GM12878 (cell line): ENCODE measurements at regions not wholly inside any gene's neighbourhood (a gene's known extent, or its start where the extent isn't known, plus 50 kb on each side); places are given as distances from the start of the nearest gene placed in this dataset.

Experiments
- ATF7 ChIP-seq: fragments of 450-650 bp; IDR thresholded peaks from 2 replicates; pipeline ENCODE4 v1.6.1; 2016; ENCODE audit warnings: low read depth, mild to moderate bottlenecking
- ELK1 ChIP-seq: IDR thresholded peaks from 2 replicates; pipeline ENCODE4 v1.6.1; 2012; ENCODE audit warnings: low read depth, low read length, improper control_type of control experiment
- HDAC6 ChIP-seq: fragments of 200-600 bp; sonication (generic); IDR thresholded peaks from one replicate; pipeline ENCODE4 v1.8.0; 2017; ENCODE audit warnings: antibody characterized with exemption; ENCODE audit not compliant: unreplicated experiment
- IKZF2 ChIP-seq, 2 experiments: fragments of 450-650 bp; IDR thresholded peaks; 2 replicates each; pipeline ENCODE4 v1.6.1; 2017; ENCODE audit warnings: mild to moderate bottlenecking in 2 of 2, moderate library complexity in 2 of 2
- MXI1 ChIP-seq: fragments of 150-350 bp; IDR thresholded peaks from 2 replicates; pipeline ENCODE4 v1.6.1; 2011; ENCODE audit warnings: low read depth, mild to moderate bottlenecking, inconsistent platforms, low read length, improper control_type of control experiment
- MYC ChIP-seq: IDR thresholded peaks from 2 replicates; pipeline ENCODE4 v1.6.1; 2011; ENCODE audit warnings: mild to moderate bottlenecking, low read length, moderate library complexity, inconsistent platforms; ENCODE audit not compliant: insufficient read depth, insufficient replicate concordance, insufficient read length, severe bottlenecking
- SIN3A ChIP-seq: IDR thresholded peaks from 2 replicates; pipeline ENCODE4 v1.6.1; 2012; ENCODE audit warnings: low read depth, low read length, improper control_type of control experiment
- SRF ChIP-seq, 2 experiments: IDR thresholded peaks; 2 replicates each; pipeline ENCODE4 v1.6.1; 2011; ENCODE audit warnings: low read depth in 2 of 2, low read length in 2 of 2, mild to moderate bottlenecking in 1 of 2, moderate library complexity in 1 of 2
- SUPT20H ChIP-seq: IDR thresholded peaks from 2 replicates; pipeline ENCODE4 v1.6.1; 2011; ENCODE audit warnings: low read depth, mild to moderate bottlenecking, low read length, moderate library complexity, borderline replicate concordance; ENCODE audit not compliant: control insufficient read depth
- ZNF24 ChIP-seq: fragments of 450-650 bp; IDR thresholded peaks from 2 replicates; pipeline ENCODE4 v1.6.1; 2017; ENCODE audit warnings: antibody characterized with exemption, mild to moderate bottlenecking
- ZNF687 ChIP-seq: fragments of 450-650 bp; IDR thresholded peaks from 2 replicates; pipeline ENCODE4 v1.6.1; 2017; ENCODE audit warnings: mild to moderate bottlenecking, moderate library complexity

GRCh38 chr11:70585236-70585545, 186.9 kb downstream of the CTTN start (continued):
- TF ChIP-seq ELK1 = no peak
- TF ChIP-seq SUPT20H = no peak
- TF ChIP-seq HDAC6 = no peak
- TF ChIP-seq IKZF2 (IDR thresholded peaks at IDR 0.05) = no peak
- TF ChIP-seq MYC = no peak
- no peak for TF ChIP-seq SIN3A
- TF ChIP-seq ATF7 = no peak
- no peak for TF ChIP-seq ZNF687
- TF ChIP-seq ZNF24 = no peak
- no peak for TF ChIP-seq SRF (IDR thresholded peaks at IDR 0.05; ENCODE audit: low read depth in 2 of 2, low read length in 2 of 2)
- no peak for TF ChIP-seq MXI1
